Epithelial cell of esophagus (primary cell): ENCODE measurements at regions not wholly inside any gene's neighbourhood (a gene's known extent, or its start where the extent isn't known, plus 50 kb on each side); places are given as distances from the start of the nearest gene placed in this dataset.

Source experiments
- DNase-seq: peaks from one replicate; pipeline ENCODE4 v3.0.0; 2010; ENCODE audit warnings: low read depth
- H3K4me3 ChIP-seq: 2 replicates; pipeline ENCODE4 v1.5.1; 2011; ENCODE audit warnings: mild to moderate bottlenecking, low read length, control low read depth
- TF ChIP-seq, protein P1 (sequence below): IDR thresholded peaks from 2 replicates; pipeline ENCODE4 v1.5.1; 2011; ENCODE audit warnings: low read depth, mild to moderate bottlenecking, low read length, control low read depth, inconsistent platforms; ENCODE audit not compliant: insufficient read depth; ENCODE audit errors: missing control alignments

DNA sequence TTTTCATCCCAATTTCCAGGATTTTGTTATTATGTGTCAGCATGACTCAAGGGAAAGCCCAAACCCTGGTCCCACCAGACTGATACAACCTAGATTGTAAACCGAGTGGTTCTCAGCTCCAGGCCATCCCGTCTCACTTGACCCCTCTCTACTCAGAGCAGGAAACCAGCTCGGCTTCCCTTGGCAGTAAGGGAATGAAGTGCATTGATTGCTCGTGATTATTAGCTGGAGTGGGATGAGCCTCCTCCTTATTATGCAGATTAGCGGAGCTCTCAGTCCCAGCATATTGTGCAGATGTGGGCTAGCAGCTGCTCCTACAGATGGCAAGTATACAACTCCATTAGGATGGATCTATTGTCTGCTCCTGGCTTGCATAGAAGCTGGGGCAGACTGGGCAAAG, 167.6 kb downstream of the LNPK start:
- TF ChIP-seq, protein P1, sequence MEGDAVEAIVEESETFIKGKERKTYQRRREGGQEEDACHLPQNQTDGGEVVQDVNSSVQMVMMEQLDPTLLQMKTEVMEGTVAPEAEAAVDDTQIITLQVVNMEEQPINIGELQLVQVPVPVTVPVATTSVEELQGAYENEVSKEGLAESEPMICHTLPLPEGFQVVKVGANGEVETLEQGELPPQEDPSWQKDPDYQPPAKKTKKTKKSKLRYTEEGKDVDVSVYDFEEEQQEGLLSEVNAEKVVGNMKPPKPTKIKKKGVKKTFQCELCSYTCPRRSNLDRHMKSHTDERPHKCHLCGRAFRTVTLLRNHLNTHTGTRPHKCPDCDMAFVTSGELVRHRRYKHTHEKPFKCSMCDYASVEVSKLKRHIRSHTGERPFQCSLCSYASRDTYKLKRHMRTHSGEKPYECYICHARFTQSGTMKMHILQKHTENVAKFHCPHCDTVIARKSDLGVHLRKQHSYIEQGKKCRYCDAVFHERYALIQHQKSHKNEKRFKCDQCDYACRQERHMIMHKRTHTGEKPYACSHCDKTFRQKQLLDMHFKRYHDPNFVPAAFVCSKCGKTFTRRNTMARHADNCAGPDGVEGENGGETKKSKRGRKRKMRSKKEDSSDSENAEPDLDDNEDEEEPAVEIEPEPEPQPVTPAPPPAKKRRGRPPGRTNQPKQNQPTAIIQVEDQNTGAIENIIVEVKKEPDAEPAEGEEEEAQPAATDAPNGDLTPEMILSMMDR, result no peak
- DNase-seq, result no peak
- H3K4me3 ChIP-seq, result no peak overlapping the region

DNA sequence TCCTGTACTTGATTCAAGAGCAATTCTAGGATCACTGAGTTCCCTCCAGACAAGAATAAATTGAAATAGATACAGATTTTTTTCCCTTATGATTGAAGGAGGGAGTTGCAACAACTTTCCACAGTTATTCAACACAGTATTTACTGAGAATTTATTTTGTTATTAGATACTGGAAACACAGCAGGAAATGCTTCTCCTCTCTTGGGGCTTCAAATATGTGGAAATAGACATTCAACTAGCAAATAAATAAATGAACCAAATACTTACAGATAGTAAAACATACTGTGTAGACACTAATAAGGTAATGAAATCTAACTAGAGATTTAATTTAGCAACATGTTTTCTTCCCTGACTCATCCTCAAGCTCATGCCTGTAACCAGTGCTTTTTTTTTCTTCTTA, 169.2 kb downstream of the LNPK start:
- DNase-seq, result no peak
- TF ChIP-seq, protein P1, result no peak
- no peak overlapping the region for H3K4me3 ChIP-seq

DNA sequence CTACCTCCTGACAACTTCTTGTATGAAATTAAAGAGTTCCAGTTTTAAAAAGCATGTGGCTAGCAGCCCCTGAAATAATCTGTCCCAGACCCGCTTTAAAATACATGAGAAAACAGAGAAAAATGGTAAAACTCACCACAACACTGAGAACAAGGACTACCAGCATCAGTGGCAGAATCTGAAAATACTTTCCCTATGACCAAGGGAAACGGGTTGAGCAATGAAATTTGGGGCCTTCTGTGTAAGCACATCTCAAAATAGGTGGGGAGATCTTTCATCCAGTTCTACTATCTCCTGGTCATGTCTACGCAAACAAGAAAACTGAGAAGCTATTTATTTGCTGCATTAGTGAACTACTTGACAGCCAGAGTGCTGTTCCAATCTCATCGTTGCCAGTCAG, 172.3 kb downstream of the LNPK start:
- TF ChIP-seq, protein P1, result no peak
- no peak for DNase-seq
- no peak overlapping the region for H3K4me3 ChIP-seq

DNA sequence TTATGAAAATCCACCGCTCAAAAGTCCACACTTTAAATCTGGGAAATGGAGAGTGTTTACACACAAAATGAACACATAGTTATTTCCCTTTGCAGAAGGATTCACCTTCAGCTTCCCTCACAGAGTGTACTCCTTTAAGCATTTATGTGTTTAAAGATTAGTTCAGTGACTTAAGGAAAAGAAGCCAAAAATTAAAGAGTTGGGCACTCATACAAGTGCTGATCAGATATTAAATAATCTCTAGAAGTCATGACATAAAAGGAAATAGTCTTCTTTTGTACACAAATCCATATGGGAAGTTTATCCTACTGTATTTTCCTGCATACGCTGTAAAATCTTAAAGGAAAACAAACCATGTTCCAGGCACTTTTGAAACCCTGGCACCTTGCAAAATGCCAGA, 174.2 kb downstream of the LNPK start:
- no peak overlapping the region for H3K4me3 ChIP-seq
- no peak for DNase-seq
- TF ChIP-seq, protein P1, result no peak

DNA sequence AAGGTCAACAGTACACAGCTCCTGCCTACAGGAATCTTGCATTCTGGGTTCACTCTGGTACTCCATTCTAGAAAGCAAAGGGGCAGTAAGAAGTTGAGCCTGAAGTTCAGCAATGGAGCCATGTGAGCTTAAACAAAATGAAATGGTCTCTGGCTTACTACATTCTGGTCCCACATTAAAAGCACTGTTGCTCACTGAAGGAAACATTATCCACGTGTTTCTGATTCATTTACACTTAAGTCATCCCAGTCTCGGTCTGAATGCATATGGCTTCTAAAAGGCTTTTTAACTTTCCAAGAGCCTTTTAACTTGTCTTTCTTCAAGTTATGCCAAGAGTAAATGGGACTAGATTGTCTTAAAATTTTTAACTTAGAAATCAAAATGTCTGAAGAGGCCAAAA, 177.8 kb downstream of the LNPK start:
- no peak for DNase-seq
- TF ChIP-seq, protein P1, result no peak

DNA sequence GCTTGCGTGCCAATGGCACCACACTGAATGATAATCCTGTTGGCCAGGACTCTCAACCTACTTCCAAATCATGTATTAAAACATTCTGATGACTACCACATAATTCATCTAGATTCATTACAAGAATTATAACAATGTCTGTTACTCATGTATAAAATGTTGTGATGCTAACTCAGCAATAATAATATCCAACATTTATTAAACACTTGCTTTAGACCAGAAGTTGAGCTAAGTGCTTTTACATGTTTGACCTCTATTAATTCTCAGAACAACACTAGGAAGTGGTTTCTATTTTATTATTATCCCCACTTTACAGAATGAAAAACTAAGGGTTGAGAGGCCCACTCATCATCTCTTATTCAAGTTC, 178.4 kb downstream of the LNPK start:
- DNase-seq, result no peak
- no peak overlapping the region for H3K4me3 ChIP-seq
- TF ChIP-seq, protein P1, result no peak

More for the DNA sequence above, 177.8 kb downstream of the LNPK start:
- no peak overlapping the region for H3K4me3 ChIP-seq

DNA sequence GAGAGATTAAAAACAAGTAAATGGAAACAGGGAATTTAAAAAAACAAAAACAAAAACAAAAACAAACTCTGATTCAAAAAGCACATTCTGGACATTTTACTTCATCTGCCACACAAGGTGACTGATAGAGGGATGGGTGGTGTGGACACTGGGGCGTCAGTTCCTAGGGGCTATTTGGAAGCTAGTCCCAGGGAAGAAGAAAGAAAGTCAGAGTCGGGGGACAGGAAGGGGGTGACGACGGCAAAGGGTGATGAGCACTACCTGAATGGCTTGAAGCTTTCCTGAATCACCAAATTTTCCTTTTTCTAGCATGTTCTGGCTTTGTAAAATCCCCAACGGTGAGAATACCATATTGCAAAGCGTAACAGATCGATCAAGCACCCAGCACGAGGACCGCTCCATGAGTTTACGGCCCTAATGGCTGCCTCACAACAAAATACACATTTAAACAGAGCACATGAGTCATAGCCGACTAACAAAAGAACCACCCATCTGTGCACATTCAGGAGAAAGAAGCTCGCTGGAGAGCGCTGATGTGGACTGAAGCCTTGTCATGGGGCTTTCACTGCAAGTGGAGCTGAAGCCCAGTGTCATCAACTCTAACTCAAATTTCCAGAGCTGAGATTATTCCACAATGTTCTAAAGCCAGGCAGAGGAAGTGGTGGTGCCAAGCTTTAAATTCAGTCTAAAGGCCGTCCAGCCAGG, 178.9 kb downstream of the LNPK start:
- TF ChIP-seq, protein P1, result no peak
- no peak for DNase-seq
- no peak overlapping the region for H3K4me3 ChIP-seq
